ENCODE measurements at regions not wholly inside any gene's neighbourhood (a gene's known extent, or its start where the extent isn't known, plus 50 kb on each side); places are given as distances from the start of the nearest gene placed in this dataset.

DNA sequence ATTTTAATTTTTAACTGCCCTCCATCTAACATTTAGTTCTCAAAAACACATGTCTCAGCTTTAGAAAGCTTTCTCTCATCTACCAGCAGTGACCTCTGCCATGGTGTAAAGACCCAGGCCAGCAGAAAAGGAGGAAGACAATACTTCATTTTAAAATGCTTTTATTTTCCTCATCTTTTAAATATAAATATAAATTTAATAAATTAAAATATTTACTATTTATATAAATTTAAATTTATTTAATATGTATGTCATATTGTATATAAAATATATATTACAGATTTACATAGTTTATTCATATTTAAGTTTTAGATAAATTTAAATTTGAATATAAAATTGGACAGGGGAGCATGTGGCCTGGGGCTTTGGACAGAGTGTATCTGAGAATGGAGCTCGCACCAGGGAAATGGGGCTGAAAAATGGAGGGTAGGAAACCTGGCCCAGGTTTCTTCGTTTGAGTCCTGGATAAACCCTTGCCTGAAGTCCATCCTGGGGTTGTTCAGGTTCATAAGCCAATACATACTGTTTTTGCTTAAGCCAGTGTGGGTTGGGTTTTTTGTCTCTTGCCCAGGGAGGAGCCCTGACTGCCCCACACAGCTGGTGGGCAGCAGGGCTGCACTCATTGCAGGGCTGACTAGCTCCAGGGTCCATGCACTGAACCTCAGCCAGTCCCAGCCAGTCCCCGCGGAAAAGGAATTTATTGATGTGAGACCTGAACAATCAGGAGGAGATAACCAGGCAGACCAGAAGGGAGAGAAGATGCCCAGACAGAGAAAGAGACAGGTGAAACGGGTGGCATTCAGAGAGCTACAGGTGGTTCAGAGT lies 77.3 kb upstream of the LAPTM4A start:
- Histone ChIP-seq H3K36me3 (ENCODE audit: insufficient read depth, low read length) (no peaks in the 10 kb centered on the region), H3K9ac (ENCODE audit: insufficient read length) (no peak overlapping the region), H3K4me3 (no peak overlapping the region), H3K27ac (no peak overlapping the region), H3K9me3 (ENCODE audit: low read depth, low read length) (no peaks in the 10 kb centered on the region)
- no peak for DNase-seq (ENCODE audit: low read depth, low spot score)
- no peak for TF ChIP-seq FOXP2 (optimal IDR thresholded peaks at IDR 0.05; ENCODE audit: control extremely low read depth, extremely low read length, insufficient read depth)

GRCh38 chr2:20126469-20126868 lies 75.0 kb upstream of the LAPTM4A start:
- TF ChIP-seq POLR2AphosphoS5 (IDR thresholded peaks at IDR 0.05; ENCODE audit: borderline replicate concordance, low read depth, low read length): no peak
- no peak for TF ChIP-seq FOXP2 (optimal IDR thresholded peaks at IDR 0.05; ENCODE audit: control extremely low read depth, extremely low read length, insufficient read depth)
- no peak for TF ChIP-seq EZH2 (IDR thresholded peaks at IDR 0.05)
- Histone ChIP-seq H3K27ac (no peak overlapping the region), H3K4me3 (no peak overlapping the region), H3K9me3 (ENCODE audit: low read depth, low read length) (no peaks in the 10 kb centered on the region), H3K36me3 (ENCODE audit: insufficient read depth, low read length) (no peaks in the 10 kb centered on the region), H3K9ac (ENCODE audit: insufficient read length) (no peak overlapping the region)
- no peak for DNase-seq (ENCODE audit: low read depth, low spot score)

GRCh38 chr2:20126040-20126439 lies 74.6 kb upstream of the LAPTM4A start:
- TF ChIP-seq POLR2AphosphoS5 (IDR thresholded peaks at IDR 0.05; ENCODE audit: borderline replicate concordance, low read depth, low read length): no peak
- no peak overlapping the region for H3K27ac ChIP-seq
- no peaks in the 10 kb centered on the region for H3K9me3 ChIP-seq (ENCODE audit: low read depth, low read length)
- DNase-seq (ENCODE audit: low read depth, low spot score): no peak
- no peak overlapping the region for H3K9ac ChIP-seq (ENCODE audit: insufficient read length)
- no peaks in the 10 kb centered on the region for H3K36me3 ChIP-seq (ENCODE audit: insufficient read depth, low read length)
- H3K4me3 ChIP-seq: no peak overlapping the region

- no peak for DNase-seq (ENCODE audit: low read depth, low spot score)
- Histone ChIP-seq H3K9me3 (ENCODE audit: low read depth, low read length) (no peaks in the 10 kb centered on the region), H3K9ac (ENCODE audit: insufficient read length) (no peak overlapping the region), H3K4me3 (no peak overlapping the region), H3K36me3 (ENCODE audit: insufficient read depth, low read length) (no peaks in the 10 kb centered on the region), H3K27ac (no peak overlapping the region)
- TF ChIP-seq EZH2 (IDR thresholded peaks at IDR 0.05) (no peak), POLR2AphosphoS5 (IDR thresholded peaks at IDR 0.05; ENCODE audit: borderline replicate concordance, low read depth, low read length) (no peak), FOXP2 (optimal IDR thresholded peaks at IDR 0.05; ENCODE audit: control extremely low read depth, extremely low read length, insufficient read depth) (no peak)
These were observed 74.2 kb upstream of the LAPTM4A start for GRCh38 chr2:20125616-20126015.

DNA sequence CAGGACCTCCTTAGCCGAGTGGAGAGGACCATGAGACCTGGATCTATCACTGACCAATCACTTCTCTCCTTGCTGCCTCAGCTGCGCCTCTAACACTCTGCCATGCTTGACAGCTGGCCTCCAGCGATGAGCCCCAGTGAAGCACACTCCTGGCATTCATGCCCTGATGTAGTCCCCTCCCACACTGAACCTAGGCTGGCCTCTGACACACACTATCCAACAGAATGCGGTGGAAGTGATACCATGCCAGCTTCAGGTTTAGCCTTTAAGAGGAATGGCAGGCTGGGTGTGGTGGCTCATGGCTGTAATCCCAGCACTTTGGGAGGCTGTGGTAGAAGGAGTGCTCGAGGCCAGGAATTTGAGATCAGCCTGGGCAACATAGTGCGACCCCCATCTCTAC lies 73.7 kb upstream of the LAPTM4A start:
- Histone ChIP-seq H3K4me3 (no peak overlapping the region), H3K9ac (ENCODE audit: insufficient read length) (no peak overlapping the region), H3K9me3 (ENCODE audit: low read depth, low read length) (no peaks in the 10 kb centered on the region), H3K27ac (no peak overlapping the region), H3K36me3 (ENCODE audit: insufficient read depth, low read length) (no peaks in the 10 kb centered on the region)
- TF ChIP-seq POLR2AphosphoS5 (IDR thresholded peaks at IDR 0.05; ENCODE audit: borderline replicate concordance, low read depth, low read length): no peak
- no peak for TF ChIP-seq EZH2 (IDR thresholded peaks at IDR 0.05)
- TF ChIP-seq FOXP2 (optimal IDR thresholded peaks at IDR 0.05; ENCODE audit: control extremely low read depth, extremely low read length, insufficient read depth): no peak
- DNase-seq (ENCODE audit: low read depth, low spot score): no peak

DNA sequence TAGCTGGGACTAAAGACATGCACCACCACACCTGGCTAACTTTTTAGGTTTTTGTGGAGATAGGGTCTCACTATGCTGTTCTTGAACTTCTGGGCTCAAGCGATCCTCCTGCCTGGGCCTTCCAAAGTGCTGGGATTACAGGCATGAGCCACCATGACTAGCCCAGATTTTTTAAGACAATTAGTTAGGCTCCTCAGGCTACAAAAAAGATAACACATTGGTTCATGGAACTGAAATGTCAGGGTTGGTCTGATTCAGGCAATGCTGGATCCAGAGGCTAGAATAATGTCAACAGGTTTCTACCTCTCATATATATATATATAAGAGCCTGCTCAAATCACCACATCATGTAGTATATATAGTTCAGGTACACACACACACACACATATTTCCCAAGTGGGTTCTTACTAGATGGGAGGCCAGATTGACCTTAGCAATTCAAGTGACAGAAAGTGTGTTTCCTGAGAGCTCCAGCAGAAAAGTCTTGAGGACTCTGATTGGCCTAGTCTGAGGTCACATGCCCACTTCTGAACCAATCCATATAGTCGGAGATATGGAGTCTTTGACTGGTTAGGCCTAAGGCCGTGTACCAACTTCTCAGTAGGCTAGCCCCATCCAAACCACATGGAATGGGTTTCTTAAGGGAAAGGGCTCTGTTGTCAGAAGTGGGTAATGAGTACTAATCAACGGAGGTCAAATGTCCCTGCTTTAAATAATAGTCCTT lies 72.6 kb upstream of the LAPTM4A start:
- no peak overlapping the region for H3K9ac ChIP-seq (ENCODE audit: insufficient read length)
- no peak overlapping the region for H3K4me3 ChIP-seq
- H3K36me3 ChIP-seq (ENCODE audit: insufficient read depth, low read length): no peaks in the 10 kb centered on the region
- H3K27ac ChIP-seq: no peak overlapping the region
- H3K9me3 ChIP-seq (ENCODE audit: low read depth, low read length): no peaks in the 10 kb centered on the region
- no peak for TF ChIP-seq POLR2AphosphoS5 (IDR thresholded peaks at IDR 0.05; ENCODE audit: borderline replicate concordance, low read depth, low read length)
- TF ChIP-seq FOXP2 (optimal IDR thresholded peaks at IDR 0.05; ENCODE audit: control extremely low read depth, extremely low read length, insufficient read depth): no peak
- TF ChIP-seq EZH2 (IDR thresholded peaks at IDR 0.05): no peak
- no peak for DNase-seq (ENCODE audit: low read depth, low spot score)

DNA sequence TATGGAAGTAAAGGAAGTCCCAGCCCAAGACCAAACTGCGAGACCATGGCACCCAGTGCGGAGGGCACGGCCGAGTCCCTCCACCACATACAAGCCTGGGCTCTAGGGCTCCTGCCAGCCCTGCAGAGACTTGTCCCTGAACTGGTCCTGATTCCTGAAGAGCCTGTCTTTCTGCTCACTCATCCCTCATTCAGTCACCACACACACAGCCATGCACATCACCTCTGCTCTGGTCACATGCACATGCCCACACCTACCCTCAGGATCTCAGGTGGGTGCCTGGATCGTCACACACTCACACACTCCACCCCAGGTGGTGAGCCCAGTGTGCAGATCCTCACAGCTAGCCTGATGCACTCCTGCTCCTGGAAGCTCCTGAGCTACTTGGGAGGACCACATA lies 71.4 kb upstream of the LAPTM4A start:
- H3K9me3 ChIP-seq (ENCODE audit: low read depth, low read length): no peaks in the 10 kb centered on the region
- no peak for DNase-seq (ENCODE audit: low read depth, low spot score)
- no peaks in the 10 kb centered on the region for H3K36me3 ChIP-seq (ENCODE audit: insufficient read depth, low read length)
- H3K27ac ChIP-seq: no peak overlapping the region
- TF ChIP-seq FOXP2 (optimal IDR thresholded peaks at IDR 0.05; ENCODE audit: control extremely low read depth, extremely low read length, insufficient read depth) (no peak), EZH2 (IDR thresholded peaks at IDR 0.05) (no peak), POLR2AphosphoS5 (IDR thresholded peaks at IDR 0.05; ENCODE audit: borderline replicate concordance, low read depth, low read length) (no peak)
- no peak overlapping the region for H3K9ac ChIP-seq (ENCODE audit: insufficient read length)
- no peak overlapping the region for H3K4me3 ChIP-seq

GRCh38 chr2:20120569-20121416 lies 69.4 kb upstream of the LAPTM4A start:
- DNase-seq (ENCODE audit: low read depth, low spot score): no peak
- Histone ChIP-seq H3K9me3 (ENCODE audit: low read depth, low read length) (no peaks in the 10 kb centered on the region), H3K9ac (ENCODE audit: insufficient read length) (no peak overlapping the region), H3K4me3 (no peak overlapping the region), H3K36me3 (ENCODE audit: insufficient read depth, low read length) (no peaks in the 10 kb centered on the region), H3K27ac (no peak overlapping the region)
- TF ChIP-seq FOXP2 (optimal IDR thresholded peaks at IDR 0.05; ENCODE audit: control extremely low read depth, extremely low read length, insufficient read depth) (no peak), POLR2AphosphoS5 (IDR thresholded peaks at IDR 0.05; ENCODE audit: borderline replicate concordance, low read depth, low read length) (no peak), EZH2 (IDR thresholded peaks at IDR 0.05) (no peak)
